Mesendoderm (in vitro differentiated cells): ENCODE measurements at regions not wholly inside any gene's neighbourhood (a gene's known extent, or its start where the extent isn't known, plus 50 kb on each side); places are given as distances from the start of the nearest gene placed in this dataset.

Source experiments
- DNase-seq: peaks from one replicate; pipeline ENCODE4 v3.0.0; 2013
- H2AK5ac ChIP-seq: 2 replicates; pipeline ENCODE4 v1.6.1; 2013; ENCODE audit warnings: low read length, inconsistent platforms
- H2BK120ac ChIP-seq: 2 replicates; pipeline ENCODE4 v1.6.1; 2013; ENCODE audit warnings: low read depth, mild to moderate bottlenecking, low read length, moderate library complexity, mixed read lengths
- H2BK15ac ChIP-seq: replicated peaks from 2 replicates; pipeline ENCODE4 v1.6.1; 2013; ENCODE audit warnings: low read depth, mild to moderate bottlenecking, moderate library complexity
- H2BK5ac ChIP-seq: 2 replicates; pipeline ENCODE4 v1.6.1; 2013; ENCODE audit warnings: low read length, inconsistent platforms
- H3K18ac ChIP-seq: 2 replicates; pipeline ENCODE4 v1.6.1; 2013; ENCODE audit warnings: mild to moderate bottlenecking, low read length, mixed read lengths
- H3K23ac ChIP-seq: one replicate; pipeline ENCODE4 v1.6.1; 2013; ENCODE audit warnings: low read length
- H3K27ac ChIP-seq: 2 replicates; pipeline ENCODE4 v1.5.1; 2013; ENCODE audit warnings: low read depth, mild to moderate bottlenecking, inconsistent platforms, low read length, moderate library complexity
- H3K27me3 ChIP-seq: 2 replicates; pipeline ENCODE4 v1.6.1; 2013; ENCODE audit warnings: low read length, control low read depth, mild to moderate bottlenecking, inconsistent platforms; ENCODE audit not compliant: insufficient read depth, poor library complexity
- H3K36me3 ChIP-seq: 2 replicates; pipeline ENCODE4 v1.6.1; 2013; ENCODE audit warnings: low read length, inconsistent platforms; ENCODE audit not compliant: control insufficient read depth, insufficient read depth
- H3K4ac ChIP-seq: one replicate; pipeline ENCODE4 v1.6.1; 2013; ENCODE audit warnings: low read depth, mild to moderate bottlenecking, low read length, moderate library complexity
- H3K4me1 ChIP-seq: 2 replicates; pipeline ENCODE4 v1.6.1; 2013; ENCODE audit warnings: low read depth, low read length, inconsistent platforms; ENCODE audit not compliant: control insufficient read depth
- H3K4me2 ChIP-seq: 2 replicates; pipeline ENCODE4 v1.6.1; 2013; ENCODE audit warnings: low read length
- H3K4me3 ChIP-seq: 2 replicates; pipeline ENCODE4 v1.5.1; 2013; ENCODE audit warnings: mild to moderate bottlenecking, low read length
- H3K56ac ChIP-seq: one replicate; pipeline ENCODE4 v1.6.1; 2013; ENCODE audit warnings: low read length
- H3K79me1 ChIP-seq: 2 replicates; pipeline ENCODE4 v1.6.1; 2013; ENCODE audit warnings: low read length, inconsistent platforms
- H3K79me2 ChIP-seq: 2 replicates; pipeline ENCODE4 v1.6.1; 2013; ENCODE audit warnings: mild to moderate bottlenecking, low read length; ENCODE audit not compliant: control insufficient read depth, insufficient read depth
- H3K9ac ChIP-seq: 2 replicates; pipeline ENCODE4 v1.6.1; 2013; ENCODE audit warnings: low read length, inconsistent platforms
- H4K5ac ChIP-seq: one replicate; pipeline ENCODE4 v1.6.1; 2013; ENCODE audit warnings: low read length
- H4K8ac ChIP-seq: one replicate; pipeline ENCODE4 v1.6.1; 2013; ENCODE audit warnings: low read depth, mild to moderate bottlenecking, control low read depth, low read length, moderate library complexity
- WGBS: extraction: QIAGEN DNeasy Blood & Tissue Kit; methylation state at CpG from one replicate; pipeline ENCODE4 v1.1.7; 2013; ENCODE audit warnings: low lambda C conversion rate, missing lambda C conversion rate; ENCODE audit not compliant: insufficient coverage; ENCODE audit errors: extremely low coverage; 5-methylcytosine and 5-hydroxymethylcytosine counted together

GRCh38 chr5:67969176-67969575 is 246.4 kb upstream of the PIK3R1 start:
- Histone ChIP-seq H2AK5ac (no peak overlapping the region), H3K56ac (no peak overlapping the region), H2BK5ac (no peak overlapping the region), H3K4ac (no peak overlapping the region), H3K9ac (no peak overlapping the region), H2BK120ac (no peak overlapping the region), H3K23ac (no peak overlapping the region), H4K8ac (no peak overlapping the region), H3K79me2 (no peaks in the 10 kb centered on the region), H3K4me2 (no peak overlapping the region), H3K79me1 (no peaks in the 10 kb centered on the region), H2BK15ac (no peak overlapping the region), H3K18ac (no peak overlapping the region), H3K4me3 (no peak overlapping the region), H3K4me1 (no peaks in the 10 kb centered on the region), H3K27me3 (no peaks in the 10 kb centered on the region), H4K5ac (no peak overlapping the region), H3K27ac (no peak overlapping the region), H3K36me3 (no peaks in the 10 kb centered on the region)
- no CpG with 5 or more reads among the region's 2 CpGs for WGBS
- no peak for DNase-seq

- Histone ChIP-seq H3K79me1 (no peaks in the 10 kb centered on the region), H3K18ac (no peak overlapping the region), H2AK5ac (no peak overlapping the region), H2BK5ac (no peak overlapping the region), H3K4ac (no peak overlapping the region), H2BK15ac (no peak overlapping the region), H3K23ac (no peak overlapping the region), H4K8ac (no peak overlapping the region), H4K5ac (no peak overlapping the region), H3K27me3 (no peaks in the 10 kb centered on the region), H3K4me1 (no peaks in the 10 kb centered on the region), H3K9ac (no peak overlapping the region), H3K4me2 (no peak overlapping the region), H3K56ac (no peak overlapping the region), H3K27ac (no peak overlapping the region), H3K79me2 (no peaks in the 10 kb centered on the region), H3K36me3 (no peaks in the 10 kb centered on the region), H3K4me3 (no peak overlapping the region), H2BK120ac (no peak overlapping the region)
- no peak for DNase-seq
- no CpG with 5 or more reads among the region's 1 CpG for WGBS
Observed at GRCh38 chr5:67966712-67967111, 248.8 kb upstream of the PIK3R1 start.

GRCh38 chr5:67964619-67965018 is 250.9 kb upstream of the PIK3R1 start:
- Histone ChIP-seq H3K4ac (no peak overlapping the region), H3K4me1 (no peaks in the 10 kb centered on the region), H3K4me3 (no peak overlapping the region), H3K56ac (no peak overlapping the region), H2BK15ac (no peak overlapping the region), H3K27me3 (no peaks in the 10 kb centered on the region), H4K5ac (no peak overlapping the region), H3K23ac (no peak overlapping the region), H2BK5ac (no peak overlapping the region), H3K36me3 (no peaks in the 10 kb centered on the region), H4K8ac (no peak overlapping the region), H3K18ac (no peak overlapping the region), H3K9ac (no peak overlapping the region), H2AK5ac (no peak overlapping the region), H3K27ac (no peak overlapping the region), H3K4me2 (no peak overlapping the region), H3K79me2 (no peaks in the 10 kb centered on the region), H2BK120ac (no peak overlapping the region), H3K79me1 (no peaks in the 10 kb centered on the region)
- no peak for DNase-seq
- no CpG with 5 or more reads among the region's 2 CpGs for WGBS

GRCh38 chr5:67963789-67964519 is 251.6 kb upstream of the PIK3R1 start:
- H3K79me2 ChIP-seq: no peaks in the 10 kb centered on the region
- no peak for DNase-seq
- H3K79me1 ChIP-seq: no peaks in the 10 kb centered on the region
- H3K4me2 ChIP-seq: no peak overlapping the region
- H3K18ac ChIP-seq: no peak overlapping the region
- no peak overlapping the region for H3K23ac ChIP-seq
- H3K4me3 ChIP-seq: no peak overlapping the region
- WGBS: no CpG with 5 or more reads among the region's 4 CpGs
- no peak overlapping the region for H2AK5ac ChIP-seq
- no peak overlapping the region for H2BK120ac ChIP-seq
- H3K36me3 ChIP-seq: no peaks in the 10 kb centered on the region
- no peaks in the 10 kb centered on the region for H3K4me1 ChIP-seq
- no peak overlapping the region for H3K27ac ChIP-seq
- H3K27me3 ChIP-seq: no peaks in the 10 kb centered on the region
- H2BK5ac ChIP-seq: no peak overlapping the region
- peak overlapping the region; percentile 74 for H2BK15ac ChIP-seq
- H4K5ac ChIP-seq: no peak overlapping the region
- H3K4ac ChIP-seq: no peak overlapping the region
- no peak overlapping the region for H3K56ac ChIP-seq
- H3K9ac ChIP-seq: no peak overlapping the region
- H4K8ac ChIP-seq: no peak overlapping the region

GRCh38 chr5:67960939-67961338 is 254.6 kb upstream of the PIK3R1 start:
- H2AK5ac ChIP-seq: no peak overlapping the region
- H3K18ac ChIP-seq: no peak overlapping the region
- H3K79me1 ChIP-seq: no peaks in the 10 kb centered on the region
- no peaks in the 10 kb centered on the region for H3K36me3 ChIP-seq
- no peak overlapping the region for H2BK5ac ChIP-seq
- H3K27ac ChIP-seq: no peak overlapping the region
- no peak overlapping the region for H2BK15ac ChIP-seq
- H3K4me3 ChIP-seq: no peak overlapping the region
- no peak overlapping the region for H3K9ac ChIP-seq
- no peak overlapping the region for H3K56ac ChIP-seq
- H3K27me3 ChIP-seq: no peaks in the 10 kb centered on the region
- H3K23ac ChIP-seq: no peak overlapping the region
- H2BK120ac ChIP-seq: no peak overlapping the region
- no CpG with 5 or more reads among the region's 2 CpGs for WGBS
- peaks cover 4% of the 10 kb centered on the region for H3K4me1 ChIP-seq
- no peak overlapping the region for H3K4ac ChIP-seq
- peak; percentile 82 for DNase-seq
- H4K5ac ChIP-seq: no peak overlapping the region
- H3K4me2 ChIP-seq: no peak overlapping the region
- H4K8ac ChIP-seq: no peak overlapping the region
- H3K79me2 ChIP-seq: no peaks in the 10 kb centered on the region

GRCh38 chr5:67957374-67957773 is 258.2 kb upstream of the PIK3R1 start:
- Histone ChIP-seq H3K9ac (no peak overlapping the region), H2BK120ac (no peak overlapping the region), H3K27me3 (no peaks in the 10 kb centered on the region), H3K4me2 (no peak overlapping the region), H2AK5ac (no peak overlapping the region), H2BK5ac (peak overlapping the region; percentile 64), H2BK15ac (no peak overlapping the region), H3K4me1 (peaks cover 4% of the 10 kb centered on the region), H3K18ac (peak overlapping the region; percentile 46), H3K27ac (peak overlapping the region; percentile 77), H3K23ac (no peak overlapping the region), H3K4me3 (no peak overlapping the region), H4K8ac (no peak overlapping the region), H4K5ac (no peak overlapping the region), H3K36me3 (no peaks in the 10 kb centered on the region), H3K56ac (no peak overlapping the region), H3K79me2 (no peaks in the 10 kb centered on the region), H3K79me1 (no peaks in the 10 kb centered on the region), H3K4ac (no peak overlapping the region)
- DNase-seq: peak; percentile 96
- no CpG with 5 or more reads among the region's 6 CpGs for WGBS
